ENCODE measurements at regions not wholly inside any gene's neighbourhood (a gene's known extent, or its start where the extent isn't known, plus 50 kb on each side); places are given as distances from the start of the nearest gene placed in this dataset.

DNA sequence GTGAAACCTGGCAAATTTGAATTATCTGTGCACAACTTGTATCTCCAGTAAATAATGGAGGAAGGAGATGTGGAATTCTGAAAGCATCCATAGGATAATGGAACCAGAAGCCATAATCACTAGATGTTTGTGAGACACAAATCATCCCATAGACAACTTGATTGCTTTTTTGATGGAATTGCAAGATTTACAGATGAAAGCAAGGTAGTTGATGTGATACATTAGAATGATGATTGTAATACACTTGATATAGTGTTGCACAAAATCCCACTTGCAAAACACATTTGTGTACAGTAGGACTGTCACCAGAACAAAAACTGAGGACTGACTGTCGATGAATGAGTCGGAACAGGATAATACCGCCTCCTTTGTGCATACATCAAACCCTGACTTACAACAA is 178.3 kb downstream of the IRS2 start:
- peaks cover 24% of the 10 kb centered on the region for H3K9me3 Mint-ChIP-seq
- TF ChIP-seq GABPB1 (CRISPR knock-in tag; IDR thresholded peaks at IDR 0.05) (no peak), ZBTB21 (CRISPR knock-in tag; IDR thresholded peaks at IDR 0.05; ENCODE audit: borderline replicate concordance) (no peak), STAT6 (CRISPR knock-in tag; conservative IDR thresholded peaks at IDR 0.05; ENCODE audit: low read depth) (no peak), NR2C2 (CRISPR knock-in tag; IDR thresholded peaks at IDR 0.05) (no peak), NFATC4 (CRISPR knock-in tag; IDR thresholded peaks at IDR 0.05) (no peak), E2F1 (CRISPR knock-in tag; IDR thresholded peaks at IDR 0.05) (no peak), GRHL2 (CRISPR knock-in tag; IDR thresholded peaks at IDR 0.05; ENCODE audit: insufficient replicate concordance, severe bottlenecking) (no peak), RORB (CRISPR knock-in tag; IDR thresholded peaks at IDR 0.05) (no peak), HMGXB4 (CRISPR knock-in tag; IDR thresholded peaks at IDR 0.05) (no peak), ZNF281 (CRISPR knock-in tag; IDR thresholded peaks at IDR 0.05) (no peak), ZSCAN18 (CRISPR knock-in tag; IDR thresholded peaks at IDR 0.05) (no peak)
- TF ChIP-seq, protein P1, sequence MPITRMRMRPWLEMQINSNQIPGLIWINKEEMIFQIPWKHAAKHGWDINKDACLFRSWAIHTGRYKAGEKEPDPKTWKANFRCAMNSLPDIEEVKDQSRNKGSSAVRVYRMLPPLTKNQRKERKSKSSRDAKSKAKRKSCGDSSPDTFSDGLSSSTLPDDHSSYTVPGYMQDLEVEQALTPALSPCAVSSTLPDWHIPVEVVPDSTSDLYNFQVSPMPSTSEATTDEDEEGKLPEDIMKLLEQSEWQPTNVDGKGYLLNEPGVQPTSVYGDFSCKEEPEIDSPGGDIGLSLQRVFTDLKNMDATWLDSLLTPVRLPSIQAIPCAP (CRISPR knock-in tag; IDR thresholded peaks at IDR 0.05) = no peak
- TF ChIP-seq, protein P2, sequence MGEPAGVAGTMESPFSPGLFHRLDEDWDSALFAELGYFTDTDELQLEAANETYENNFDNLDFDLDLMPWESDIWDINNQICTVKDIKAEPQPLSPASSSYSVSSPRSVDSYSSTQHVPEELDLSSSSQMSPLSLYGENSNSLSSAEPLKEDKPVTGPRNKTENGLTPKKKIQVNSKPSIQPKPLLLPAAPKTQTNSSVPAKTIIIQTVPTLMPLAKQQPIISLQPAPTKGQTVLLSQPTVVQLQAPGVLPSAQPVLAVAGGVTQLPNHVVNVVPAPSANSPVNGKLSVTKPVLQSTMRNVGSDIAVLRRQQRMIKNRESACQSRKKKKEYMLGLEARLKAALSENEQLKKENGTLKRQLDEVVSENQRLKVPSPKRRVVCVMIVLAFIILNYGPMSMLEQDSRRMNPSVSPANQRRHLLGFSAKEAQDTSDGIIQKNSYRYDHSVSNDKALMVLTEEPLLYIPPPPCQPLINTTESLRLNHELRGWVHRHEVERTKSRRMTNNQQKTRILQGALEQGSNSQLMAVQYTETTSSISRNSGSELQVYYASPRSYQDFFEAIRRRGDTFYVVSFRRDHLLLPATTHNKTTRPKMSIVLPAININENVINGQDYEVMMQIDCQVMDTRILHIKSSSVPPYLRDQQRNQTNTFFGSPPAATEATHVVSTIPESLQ (CRISPR knock-in tag; IDR thresholded peaks at IDR 0.05) = no peak
- H3K27me3 Mint-ChIP-seq (ENCODE audit: low read depth) = no peaks in the 10 kb centered on the region
- ChIA-PET POLR2A (no interaction called here), CTCF (no interaction called here)
- no peak overlapping the region for H3K27ac Mint-ChIP-seq
- peaks cover 2% of the 10 kb centered on the region for H3K36me3 Mint-ChIP-seq
- DNase-seq (ENCODE audit: low spot score) = no peak
- H3K4me1 Mint-ChIP-seq = no peaks in the 10 kb centered on the region
- no peak for ATAC-seq
- no peak overlapping the region for H3K4me3 Mint-ChIP-seq
